Activated CD4-positive, alpha-beta T cell treated with anti-CD3 and anti-CD28 coated beads, Interleukin-2, amount 50 U/mL, for 48 hours (primary cell): ENCODE measurements at regions not wholly inside any gene's neighbourhood (a gene's known extent, or its start where the extent isn't known, plus 50 kb on each side); places are given as distances from the start of the nearest gene placed in this dataset.

ENCODE experiments used
- DNase-seq, 2 experiments: peaks; one replicate each; pipeline ENCODE4 v3.0.0-alpha.2; 2020

- DNase-seq = no peak
Measured at GRCh38 chr1:22362626-22363402, 88.8 kb upstream of the ZBTB40 start.

- no peak for DNase-seq
Measured at GRCh38 chr1:22363403-22364325, 88.0 kb upstream of the ZBTB40 start.

- no peak for DNase-seq
Measured at GRCh38 chr1:22364326-22364650, 87.4 kb upstream of the ZBTB40 start.

- DNase-seq = no peak
Measured at GRCh38 chr1:22364764-22365163, 86.9 kb upstream of the ZBTB40 start.

- no peak for DNase-seq
Measured at GRCh38 chr1:22365331-22366295, 86.0 kb upstream of the ZBTB40 start.

GRCh38 chr1:22366346-22366745 lies 85.3 kb upstream of the ZBTB40 start:
- no peak for DNase-seq

GRCh38 chr1:22368125-22368524 lies 83.5 kb upstream of the ZBTB40 start:
- DNase-seq = no peak

- no peak for DNase-seq
Measured at GRCh38 chr1:22369294-22370189, 82.1 kb upstream of the ZBTB40 start.

GRCh38 chr1:22370190-22370498 lies 81.5 kb upstream of the ZBTB40 start:
- no peak for DNase-seq

GRCh38 chr1:22371408-22371807 lies 80.2 kb upstream of the ZBTB40 start:
- DNase-seq = no peak

- DNase-seq = no peak
Measured at GRCh38 chr1:22373252-22373651, 78.4 kb upstream of the ZBTB40 start.

GRCh38 chr1:22374001-22374400 lies 77.7 kb upstream of the ZBTB40 start:
- no peak for DNase-seq

- no peak for DNase-seq
Measured at GRCh38 chr1:22375601-22376000, 76.0 kb upstream of the ZBTB40 start.

- no peak for DNase-seq
Measured at GRCh38 chr1:22376001-22376400, 75.7 kb upstream of the ZBTB40 start.

- no peak for DNase-seq
Measured at GRCh38 chr1:22376546-22376945, 75.1 kb upstream of the ZBTB40 start.

- DNase-seq = no peak
Measured at GRCh38 chr1:22376976-22377375, 74.7 kb upstream of the ZBTB40 start.

GRCh38 chr1:22379566-22379965 lies 72.1 kb upstream of the ZBTB40 start:
- no peak for DNase-seq

GRCh38 chr1:22380024-22380785 lies 71.4 kb upstream of the ZBTB40 start:
- DNase-seq = no peak

GRCh38 chr1:22383526-22384294 lies 67.9 kb upstream of the ZBTB40 start:
- no peak for DNase-seq

GRCh38 chr1:22385537-22385936 lies 66.1 kb upstream of the ZBTB40 start:
- no peak for DNase-seq

- DNase-seq = no peak
Measured at GRCh38 chr1:22386774-22387173, 64.9 kb upstream of the ZBTB40 start.
